C1 segment of cervical spinal cord (tissue), 14 donors: ENCODE measurements at regions not wholly inside any gene's neighbourhood (a gene's known extent, or its start where the extent isn't known, plus 50 kb on each side); places are given as distances from the start of the nearest gene placed in this dataset.
"Not testable (repeated sequence)": the region's sequence is repeated elsewhere in the genome, so short reads cannot be mapped to it uniquely, and the experiment has no call there.

Experiments used
- DNase-seq, 14 donors: peaks; one replicate each; lab custom pipeline; 2025; lab: John Stamatoyannopoulos, UW

- DNase-seq = no peak
Measured at GRCh38 chr1:29550119-29550841, 314.0 kb downstream of the PTPRU start.

DNA sequence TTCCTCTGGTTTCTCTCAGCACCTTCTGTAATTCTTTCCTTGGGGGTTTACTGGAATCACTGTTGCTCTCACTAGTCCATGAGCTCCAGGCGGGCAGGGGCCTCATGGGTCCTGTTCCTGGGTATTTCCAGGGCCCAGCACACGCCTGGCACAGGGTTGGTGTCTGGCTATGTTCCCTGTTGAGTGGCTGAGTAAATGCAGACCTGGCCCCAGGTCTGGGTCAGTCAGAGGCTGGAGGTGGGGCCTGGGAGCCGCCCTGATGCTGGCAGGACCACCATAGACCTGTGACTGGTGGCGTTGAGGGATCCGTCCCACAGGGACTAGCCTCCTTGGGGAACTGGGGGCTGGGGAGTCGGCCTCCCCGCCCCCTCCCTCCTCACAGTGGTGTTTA, 313.4 kb downstream of the PTPRU start:
- not testable (repeated sequence) for DNase-seq

GRCh38 chr1:29549001-29549400, 312.7 kb downstream of the PTPRU start:
- no peak for DNase-seq

- DNase-seq = no peak
Measured at GRCh38 chr1:29548091-29548490, 311.8 kb downstream of the PTPRU start.

DNA sequence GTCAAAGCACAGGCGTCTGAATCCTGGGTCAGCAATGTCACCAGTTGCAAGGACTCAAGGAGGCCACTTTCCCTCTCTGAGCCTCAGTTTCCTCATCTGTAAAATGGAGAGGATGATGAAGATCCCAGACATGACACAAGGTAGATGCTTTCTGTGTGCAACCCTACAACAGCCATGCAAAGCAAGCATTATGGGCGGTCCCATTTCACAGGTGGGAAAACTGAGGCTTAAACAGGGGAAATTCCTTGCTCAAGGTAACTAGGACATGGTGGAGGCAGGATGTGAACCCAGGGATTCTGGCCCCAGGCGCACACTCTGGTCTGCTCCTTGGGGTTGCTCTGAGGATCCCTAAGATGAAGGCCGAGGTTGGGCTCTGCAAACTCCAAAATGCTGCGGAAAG, 311.0 kb downstream of the PTPRU start:
- DNase-seq = no peak

GRCh38 chr1:29546496-29546895, 310.2 kb downstream of the PTPRU start:
- no peak for DNase-seq

DNA sequence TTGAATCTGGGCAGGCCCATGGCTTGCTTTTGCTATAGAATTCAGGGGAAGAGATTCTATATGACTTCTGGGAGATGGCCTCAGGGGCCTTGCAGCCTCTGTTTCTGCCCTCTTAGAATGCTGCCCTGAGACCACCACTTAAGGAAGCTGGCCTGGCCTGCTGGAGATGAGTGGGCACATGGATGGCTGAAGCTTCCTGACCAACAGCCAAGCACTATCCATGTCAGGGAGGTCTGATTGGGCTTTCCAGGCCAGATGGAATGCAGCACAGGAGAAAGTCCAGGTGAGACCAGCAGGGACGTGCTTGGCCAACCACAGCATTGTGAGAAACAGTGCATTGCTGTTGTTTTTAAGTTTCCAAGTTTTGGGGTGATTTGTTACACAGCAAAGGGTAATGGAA, 308.1 kb downstream of the PTPRU start:
- DNase-seq = no peak

- no peak for DNase-seq
Measured at GRCh38 chr1:29543586-29543985, 307.3 kb downstream of the PTPRU start.

- peak in 1 of 14 donors; percentile 10 for DNase-seq
Measured at GRCh38 chr1:29542548-29542947, 306.2 kb downstream of the PTPRU start.

GRCh38 chr1:29541631-29542030, 305.3 kb downstream of the PTPRU start:
- DNase-seq = no peak

DNA sequence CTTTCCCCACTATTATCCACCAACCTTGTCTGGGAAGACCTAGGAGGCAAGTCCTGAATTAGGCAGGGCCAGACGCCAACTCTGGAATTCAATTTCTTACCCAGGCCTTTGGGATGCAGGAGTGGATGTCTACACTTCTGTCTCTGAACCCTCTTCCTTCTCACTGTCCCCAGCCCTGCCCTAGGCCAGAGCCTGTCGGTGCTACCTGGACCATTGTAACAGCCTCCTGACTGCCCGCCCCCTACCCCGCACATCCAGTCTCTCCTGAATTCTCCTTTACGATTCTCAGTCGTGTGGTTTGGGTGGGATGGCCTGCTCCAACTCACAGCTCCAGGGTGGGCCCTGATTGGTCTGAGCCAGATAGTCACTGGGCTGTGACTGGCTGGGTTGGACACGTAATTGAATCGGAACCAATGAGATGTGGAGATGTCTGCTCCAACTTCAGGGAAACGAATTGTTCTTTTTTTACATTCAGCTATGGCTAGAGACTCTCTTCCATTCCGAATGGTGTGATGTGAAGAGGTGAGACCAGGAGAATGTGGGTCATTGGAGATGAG, 304.6 kb downstream of the PTPRU start:
- DNase-seq = no peak

GRCh38 chr1:29539971-29540370, 303.6 kb downstream of the PTPRU start:
- no peak for DNase-seq

DNA sequence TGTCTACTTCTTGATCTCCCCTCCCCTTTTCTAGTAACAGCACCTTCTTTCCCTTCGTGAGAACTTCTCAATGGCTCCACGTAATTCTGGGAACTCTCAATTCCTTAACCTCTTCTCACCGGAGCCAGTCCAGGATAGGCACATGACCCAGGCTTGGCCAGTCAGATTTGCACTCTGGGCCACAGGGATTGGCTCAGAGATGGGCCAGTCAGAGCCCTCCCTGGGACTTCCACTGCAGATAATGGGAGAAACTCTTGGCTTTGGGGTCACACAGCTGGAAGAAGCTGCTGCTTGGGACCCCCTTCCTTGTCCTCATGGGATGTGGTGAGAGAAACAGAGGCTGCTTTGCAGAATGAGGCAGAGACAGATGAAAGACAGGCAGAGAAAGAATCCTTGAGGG, 302.3 kb downstream of the PTPRU start:
- no peak for DNase-seq

DNA sequence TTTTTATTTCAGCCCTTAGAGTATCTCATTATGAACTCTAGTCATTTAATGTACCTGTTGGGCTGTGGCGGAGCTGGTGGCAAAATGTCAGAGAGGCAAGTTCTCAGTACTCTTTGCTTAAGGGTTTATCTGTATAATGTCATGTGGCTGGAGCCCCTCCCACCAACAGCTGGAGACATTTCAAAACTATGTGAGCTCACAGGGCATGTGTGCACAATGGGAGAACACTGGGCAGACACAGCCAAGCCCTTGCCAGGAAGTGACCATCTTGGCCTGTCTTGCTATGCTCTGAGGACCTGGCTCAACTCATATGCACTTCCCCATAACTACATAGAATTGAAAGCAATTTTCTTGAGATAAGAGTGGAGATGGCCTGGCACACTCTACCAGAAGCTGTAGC, 296.4 kb downstream of the PTPRU start:
- DNase-seq = no peak

DNA sequence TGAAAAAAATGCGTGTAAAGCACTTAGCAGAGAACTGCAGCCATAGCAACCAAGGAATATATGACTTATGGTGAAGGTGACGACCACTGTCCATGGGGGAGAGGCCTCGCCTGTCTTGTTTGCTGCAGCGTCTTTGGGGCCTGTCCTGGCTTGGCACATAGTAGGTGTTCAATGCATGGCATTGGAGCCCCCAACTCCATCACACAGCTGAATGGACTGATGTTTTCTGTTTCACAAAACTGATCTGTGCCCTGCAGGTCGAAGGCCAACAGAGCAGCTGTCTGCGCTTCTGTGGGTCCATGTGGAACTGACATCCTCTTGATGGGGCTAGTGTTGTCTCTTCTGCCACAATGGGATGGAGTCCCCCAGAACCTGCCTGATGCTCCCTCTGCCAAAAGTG, 296.0 kb downstream of the PTPRU start:
- DNase-seq = no peak

GRCh38 chr1:29531596-29531995, 295.3 kb downstream of the PTPRU start:
- no peak for DNase-seq

GRCh38 chr1:29529677-29530278, 293.5 kb downstream of the PTPRU start:
- DNase-seq = no peak

- DNase-seq = no peak
Measured at GRCh38 chr1:29527314-29528004, 291.1 kb downstream of the PTPRU start.

- DNase-seq = no peak
Measured at GRCh38 chr1:29525941-29526340, 289.6 kb downstream of the PTPRU start.

DNA sequence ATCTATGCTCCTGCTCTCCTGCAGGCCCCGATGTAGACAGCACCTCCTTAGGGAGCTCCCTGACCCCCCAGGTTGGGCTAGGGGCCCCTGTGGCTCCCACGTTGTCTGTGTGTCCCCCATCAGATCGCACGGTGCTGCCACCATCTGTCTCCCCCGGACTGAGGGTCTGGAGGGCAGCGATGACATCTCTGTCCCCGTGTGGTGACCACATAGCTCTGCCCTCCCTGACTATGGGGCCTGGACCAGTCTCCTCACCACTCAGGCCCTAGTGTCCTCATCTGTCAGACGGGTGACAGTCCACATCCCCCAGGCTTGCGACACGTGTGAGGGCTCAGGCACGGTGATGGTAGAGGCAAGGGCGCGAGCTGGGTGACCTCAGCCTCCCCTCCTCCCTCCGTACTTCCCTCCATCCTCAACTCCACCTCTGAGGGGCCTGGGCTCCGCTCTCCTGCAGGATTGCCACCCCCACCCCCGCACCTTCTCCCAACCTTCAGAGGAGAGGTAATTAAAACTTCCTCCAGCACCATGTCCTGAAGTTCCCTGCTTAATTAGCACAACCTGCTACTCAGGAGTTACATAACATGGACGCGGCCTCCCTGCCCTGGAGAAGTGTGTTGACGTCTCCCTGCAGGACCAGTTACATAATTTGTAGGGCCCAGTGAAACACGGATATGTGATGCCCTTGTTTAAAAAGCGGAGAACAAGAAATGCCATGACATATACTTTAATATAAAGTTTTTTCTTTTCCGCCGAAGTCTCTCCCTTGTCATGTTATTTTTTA, 288.2 kb downstream of the PTPRU start:
- no peak for DNase-seq

- no peak for DNase-seq
Measured at GRCh38 chr1:29523576-29523975, 287.3 kb downstream of the PTPRU start.

DNA sequence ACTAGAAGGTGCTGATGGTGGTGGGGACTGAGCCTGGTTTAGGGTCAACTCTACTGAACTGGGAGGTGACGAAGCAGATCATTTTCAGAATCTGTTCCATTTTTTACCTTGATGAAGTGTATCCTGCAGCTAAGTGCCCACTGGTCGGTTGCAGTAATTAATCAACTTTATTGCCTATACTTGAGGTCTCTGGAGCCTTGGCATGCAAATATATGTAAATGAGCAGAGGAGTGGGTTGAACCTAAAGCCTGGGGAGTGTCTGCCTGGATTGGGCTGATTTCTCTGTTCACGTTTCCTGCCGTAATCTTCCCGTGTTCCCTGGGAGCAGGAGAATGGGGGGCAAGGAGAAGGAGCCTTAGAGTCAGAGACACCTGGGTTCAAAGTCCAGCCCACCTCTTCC, 286.8 kb downstream of the PTPRU start:
- no peak for DNase-seq
